ENCODE measurements at regions not wholly inside any gene's neighbourhood (a gene's known extent, or its start where the extent isn't known, plus 50 kb on each side); places are given as distances from the start of the nearest gene placed in this dataset.

GRCh38 chr14:51430079-51430478, 190.0 kb downstream of the TMX1 start:
- Histone ChIP-seq H3K27ac (ENCODE audit: low read length) (no peak overlapping the region), H3K4me1 (ENCODE audit: control insufficient read depth, insufficient read depth, low read length) (no peaks in the 10 kb centered on the region), H3K27me3 (ENCODE audit: control insufficient read depth, insufficient read depth, low read length) (no peaks in the 10 kb centered on the region), H3K9me3 (ENCODE audit: control insufficient read depth, low read depth, low read length) (no peaks in the 10 kb centered on the region), H3K4me3 (ENCODE audit: low read length) (no peak overlapping the region), H3K36me3 (ENCODE audit: control insufficient read depth, insufficient read depth, low read length) (no peaks in the 10 kb centered on the region)
- whole genome bisulfite sequencing (ENCODE audit: insufficient coverage, low lambda C conversion rate) = no CpG with 5 or more reads among the region's 4 CpGs
- DNase-seq = no peak

DNA sequence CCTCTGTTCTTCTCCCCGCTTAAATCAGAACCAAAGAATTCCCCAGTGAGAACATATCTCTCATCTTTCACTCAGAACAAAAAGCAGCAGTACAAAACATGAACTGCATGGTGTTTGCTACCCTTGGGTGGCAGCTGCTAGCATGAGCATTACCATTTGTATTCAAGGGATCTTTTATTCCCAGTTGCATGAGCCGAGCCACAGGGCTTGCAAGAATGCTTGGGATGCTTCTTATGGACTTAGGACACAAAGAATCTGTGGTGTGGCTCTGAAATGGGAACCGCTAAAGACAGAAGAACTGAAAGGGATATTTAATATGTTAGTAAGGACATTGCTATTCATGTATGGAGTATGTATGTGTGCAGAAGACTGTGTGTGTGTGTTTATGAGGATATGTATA, 190.6 kb downstream of the TMX1 start:
- DNase-seq = no peak
- Histone ChIP-seq H3K36me3 (ENCODE audit: control insufficient read depth, insufficient read depth, low read length) (no peaks in the 10 kb centered on the region), H3K27ac (ENCODE audit: low read length) (no peak overlapping the region), H3K4me1 (ENCODE audit: control insufficient read depth, insufficient read depth, low read length) (no peaks in the 10 kb centered on the region), H3K27me3 (ENCODE audit: control insufficient read depth, insufficient read depth, low read length) (no peaks in the 10 kb centered on the region), H3K4me3 (ENCODE audit: low read length) (no peak overlapping the region), H3K9me3 (ENCODE audit: control insufficient read depth, low read depth, low read length) (no peaks in the 10 kb centered on the region)
- WGBS (ENCODE audit: insufficient coverage, low lambda C conversion rate) = no CpG with 5 or more reads among the region's 3 CpGs

DNA sequence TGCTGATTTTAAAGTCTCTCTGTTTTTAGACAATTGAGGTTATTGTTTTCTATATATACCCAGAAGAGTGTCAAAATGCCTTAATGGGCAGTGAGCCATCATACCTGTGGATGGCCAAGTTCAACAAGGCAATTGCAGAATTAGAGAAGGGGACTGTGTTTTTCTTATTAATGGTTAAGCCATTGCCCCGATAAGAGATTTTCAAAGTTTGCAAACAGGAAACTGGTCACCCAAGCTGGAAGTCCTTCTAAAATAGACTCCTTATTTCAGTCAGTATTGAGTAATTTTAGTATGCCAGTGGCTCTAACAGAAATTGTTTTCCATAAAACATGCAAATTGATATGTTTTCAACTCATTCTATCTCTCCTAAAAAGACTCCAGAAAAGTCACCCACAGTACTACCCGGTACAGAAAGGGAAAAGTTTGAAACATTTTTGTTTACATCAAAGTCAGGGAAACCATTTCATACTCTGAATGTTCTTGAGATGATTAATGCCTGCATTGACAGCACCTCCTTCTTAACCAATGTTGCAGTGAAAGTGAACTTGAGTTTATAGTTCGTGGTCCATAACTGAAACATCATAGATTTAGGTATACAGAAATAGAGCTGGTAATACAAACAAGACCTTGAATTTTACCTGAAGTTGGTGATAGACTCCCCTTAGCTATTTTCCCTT, 191.1 kb downstream of the TMX1 start:
- DNase-seq = no peak

DNA sequence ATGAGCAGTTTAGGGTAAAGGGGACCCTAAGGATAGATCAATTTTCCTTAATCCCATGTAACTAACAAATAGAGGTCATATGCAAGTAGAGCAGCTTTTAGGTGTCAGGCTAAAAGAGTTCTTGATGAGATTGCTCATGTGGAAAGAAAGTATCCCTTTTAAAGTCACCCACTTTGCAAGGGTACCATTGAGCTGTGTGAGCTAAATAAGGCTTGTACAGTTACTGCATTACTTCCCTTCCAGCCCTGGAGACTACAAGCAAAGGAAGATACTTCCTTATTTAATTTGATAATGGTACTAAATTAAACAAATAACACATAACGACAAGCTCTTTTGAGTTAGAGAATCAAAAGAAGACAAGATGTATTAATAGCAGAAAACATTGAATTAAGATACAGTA, 191.7 kb downstream of the TMX1 start:
- Histone ChIP-seq H3K36me3 (ENCODE audit: control insufficient read depth, insufficient read depth, low read length) (no peaks in the 10 kb centered on the region), H3K4me3 (ENCODE audit: low read length) (no peak overlapping the region), H3K27me3 (ENCODE audit: control insufficient read depth, insufficient read depth, low read length) (no peaks in the 10 kb centered on the region), H3K27ac (ENCODE audit: low read length) (no peak overlapping the region), H3K9me3 (ENCODE audit: control insufficient read depth, low read depth, low read length) (no peaks in the 10 kb centered on the region), H3K4me1 (ENCODE audit: control insufficient read depth, insufficient read depth, low read length) (no peaks in the 10 kb centered on the region)
- WGBS (ENCODE audit: insufficient coverage, low lambda C conversion rate) = 83% methylated on average over 1 of the region's 1 CpG
- no peak for DNase-seq

More for the DNA sequence above, 191.1 kb downstream of the TMX1 start:
- Histone ChIP-seq H3K27me3 (ENCODE audit: control insufficient read depth, insufficient read depth, low read length) (no peaks in the 10 kb centered on the region), H3K4me1 (ENCODE audit: control insufficient read depth, insufficient read depth, low read length) (no peaks in the 10 kb centered on the region), H3K4me3 (ENCODE audit: low read length) (no peak overlapping the region), H3K27ac (ENCODE audit: low read length) (no peak overlapping the region), H3K36me3 (ENCODE audit: control insufficient read depth, insufficient read depth, low read length) (no peaks in the 10 kb centered on the region), H3K9me3 (ENCODE audit: control insufficient read depth, low read depth, low read length) (no peaks in the 10 kb centered on the region)
- no CpG with 5 or more reads among the region's 3 CpGs for WGBS (ENCODE audit: insufficient coverage, low lambda C conversion rate)

GRCh38 chr14:51432302-51432948, 192.4 kb downstream of the TMX1 start:
- DNase-seq = no peak
- no peak overlapping the region for H3K4me3 ChIP-seq (ENCODE audit: low read length)
- no peaks in the 10 kb centered on the region for H3K4me1 ChIP-seq (ENCODE audit: control insufficient read depth, insufficient read depth, low read length)
- no peaks in the 10 kb centered on the region for H3K9me3 ChIP-seq (ENCODE audit: control insufficient read depth, low read depth, low read length)
- H3K27ac ChIP-seq (ENCODE audit: low read length) = no peak overlapping the region
- no peaks in the 10 kb centered on the region for H3K36me3 ChIP-seq (ENCODE audit: control insufficient read depth, insufficient read depth, low read length)
- H3K27me3 ChIP-seq (ENCODE audit: control insufficient read depth, insufficient read depth, low read length) = no peaks in the 10 kb centered on the region
- WGBS (ENCODE audit: insufficient coverage, low lambda C conversion rate) = no CpG with 5 or more reads among the region's 3 CpGs

GRCh38 chr14:51436630-51437029, 196.6 kb downstream of the TMX1 start:
- no peaks in the 10 kb centered on the region for H3K4me1 ChIP-seq (ENCODE audit: control insufficient read depth, insufficient read depth, low read length)
- H3K36me3 ChIP-seq (ENCODE audit: control insufficient read depth, insufficient read depth, low read length) = no peaks in the 10 kb centered on the region
- no peak overlapping the region for H3K27ac ChIP-seq (ENCODE audit: low read length)
- no peak for DNase-seq
- H3K27me3 ChIP-seq (ENCODE audit: control insufficient read depth, insufficient read depth, low read length) = no peaks in the 10 kb centered on the region
- H3K4me3 ChIP-seq (ENCODE audit: low read length) = no peak overlapping the region
- no peaks in the 10 kb centered on the region for H3K9me3 ChIP-seq (ENCODE audit: control insufficient read depth, low read depth, low read length)
- WGBS (ENCODE audit: insufficient coverage, low lambda C conversion rate) = 100% methylated on average over 1 of the region's 1 CpG

GRCh38 chr14:51439896-51440295, 199.8 kb downstream of the TMX1 start:
- no peaks in the 10 kb centered on the region for H3K9me3 ChIP-seq (ENCODE audit: control insufficient read depth, low read depth, low read length)
- WGBS (ENCODE audit: insufficient coverage, low lambda C conversion rate) = 0% methylated on average over 1 of the region's 4 CpGs
- H3K4me1 ChIP-seq (ENCODE audit: control insufficient read depth, insufficient read depth, low read length) = no peaks in the 10 kb centered on the region
- no peak overlapping the region for H3K27ac ChIP-seq (ENCODE audit: low read length)
- no peak for DNase-seq
- no peak overlapping the region for H3K4me3 ChIP-seq (ENCODE audit: low read length)
- H3K27me3 ChIP-seq (ENCODE audit: control insufficient read depth, insufficient read depth, low read length) = no peaks in the 10 kb centered on the region
- H3K36me3 ChIP-seq (ENCODE audit: control insufficient read depth, insufficient read depth, low read length) = no peaks in the 10 kb centered on the region

DNA sequence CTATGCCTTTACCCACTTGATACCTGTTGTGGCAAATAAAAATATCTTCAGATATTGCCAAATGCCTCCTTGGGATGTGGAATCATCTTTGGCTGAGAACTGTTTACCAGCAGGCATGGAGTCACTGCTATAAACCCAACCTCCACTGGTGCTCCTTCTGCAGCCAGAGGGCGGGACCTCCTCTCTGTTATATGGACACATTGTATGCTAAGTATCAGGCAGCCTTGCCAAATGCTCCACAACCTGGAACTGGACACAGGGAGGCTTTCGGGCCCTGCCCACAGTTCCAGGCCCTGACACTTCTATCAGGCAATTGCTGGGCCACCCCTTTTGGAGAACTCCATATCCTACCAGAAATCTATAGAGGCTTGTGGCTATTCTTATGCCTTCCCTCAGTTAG, 201.0 kb downstream of the TMX1 start:
- no peak overlapping the region for H3K4me3 ChIP-seq (ENCODE audit: low read length)
- no peaks in the 10 kb centered on the region for H3K9me3 ChIP-seq (ENCODE audit: control insufficient read depth, low read depth, low read length)
- H3K27me3 ChIP-seq (ENCODE audit: control insufficient read depth, insufficient read depth, low read length) = no peaks in the 10 kb centered on the region
- no CpG with 5 or more reads among the region's 2 CpGs for WGBS (ENCODE audit: insufficient coverage, low lambda C conversion rate)
- H3K36me3 ChIP-seq (ENCODE audit: control insufficient read depth, insufficient read depth, low read length) = no peaks in the 10 kb centered on the region
- no peak overlapping the region for H3K27ac ChIP-seq (ENCODE audit: low read length)
- DNase-seq = no peak
- H3K4me1 ChIP-seq (ENCODE audit: control insufficient read depth, insufficient read depth, low read length) = no peaks in the 10 kb centered on the region

GRCh38 chr14:51442513-51443175, 202.6 kb downstream of the TMX1 start:
- H3K4me3 ChIP-seq (ENCODE audit: low read length) = no peak overlapping the region
- no peaks in the 10 kb centered on the region for H3K27me3 ChIP-seq (ENCODE audit: control insufficient read depth, insufficient read depth, low read length)
- no peaks in the 10 kb centered on the region for H3K4me1 ChIP-seq (ENCODE audit: control insufficient read depth, insufficient read depth, low read length)
- WGBS (ENCODE audit: insufficient coverage, low lambda C conversion rate) = no CpG with 5 or more reads among the region's 2 CpGs
- H3K36me3 ChIP-seq (ENCODE audit: control insufficient read depth, insufficient read depth, low read length) = no peaks in the 10 kb centered on the region
- H3K9me3 ChIP-seq (ENCODE audit: control insufficient read depth, low read depth, low read length) = no peaks in the 10 kb centered on the region
- no peak for DNase-seq
- no peak overlapping the region for H3K27ac ChIP-seq (ENCODE audit: low read length)

DNA sequence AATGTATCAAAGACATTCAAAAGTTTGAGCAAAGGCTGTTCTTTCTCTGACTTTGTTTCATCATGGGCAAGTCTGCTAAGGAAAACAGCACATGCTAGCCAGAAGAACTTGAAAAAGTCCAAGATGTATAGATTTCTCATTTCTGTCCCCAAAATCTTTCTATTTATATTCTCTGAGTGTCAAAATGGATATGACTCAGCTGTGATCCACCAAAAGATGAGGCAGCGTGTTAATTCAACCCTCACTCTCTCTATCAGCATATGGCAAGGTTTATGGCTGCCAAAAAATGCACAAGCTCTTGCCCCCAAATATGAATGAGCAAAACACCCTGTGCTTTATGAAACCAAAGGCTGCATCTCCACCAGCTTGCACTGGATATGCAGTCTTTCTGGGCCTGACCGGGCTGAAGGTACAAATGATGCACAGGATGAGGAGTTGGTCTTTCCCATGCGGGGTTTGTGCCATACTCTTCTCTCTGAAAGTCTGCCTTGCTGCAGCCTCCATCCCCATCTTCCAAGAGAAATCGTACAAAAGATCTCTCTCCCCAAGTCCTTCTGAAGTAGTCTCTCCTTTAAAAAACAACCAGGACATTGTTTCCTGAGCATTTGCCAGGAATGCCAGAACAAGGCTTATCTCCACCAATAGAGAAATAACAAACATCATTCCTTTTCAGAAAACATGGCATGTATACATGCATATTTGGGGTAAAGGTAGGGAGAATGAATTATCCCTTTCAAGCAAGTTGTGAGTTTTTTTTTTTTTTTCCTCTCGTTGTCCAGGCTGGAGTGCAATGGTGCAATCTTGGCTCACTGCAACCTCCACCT, 203.4 kb downstream of the TMX1 start:
- DNase-seq = no peak
- Histone ChIP-seq H3K36me3 (ENCODE audit: control insufficient read depth, insufficient read depth, low read length) (no peaks in the 10 kb centered on the region), H3K27ac (ENCODE audit: low read length) (no peak overlapping the region), H3K4me3 (ENCODE audit: low read length) (no peak overlapping the region), H3K9me3 (ENCODE audit: control insufficient read depth, low read depth, low read length) (no peaks in the 10 kb centered on the region), H3K27me3 (ENCODE audit: control insufficient read depth, insufficient read depth, low read length) (no peaks in the 10 kb centered on the region), H3K4me1 (ENCODE audit: control insufficient read depth, insufficient read depth, low read length) (no peaks in the 10 kb centered on the region)
- WGBS (ENCODE audit: insufficient coverage, low lambda C conversion rate) = no CpG with 5 or more reads among the region's 5 CpGs
